HG03558 (cell line): ENCODE measurements at regions not wholly inside any gene's neighbourhood (a gene's known extent, or its start where the extent isn't known, plus 50 kb on each side); places are given as distances from the start of the nearest gene placed in this dataset.
A peak's percentile ranks its signal among the peaks of the same experiment; 100 is the strongest.

ENCODE experiments used
- ATAC-seq: cut with Tn5 transposase; IDR thresholded peaks from one replicate; pipeline ENCODE4 v1.9.1; 2021; ENCODE audit warnings: moderate number of reproducible peaks; ENCODE audit not compliant: unreplicated experiment; ENCODE audit errors: extremely low read depth

GRCh38 chr2:34030273-34030672, 431.2 kb upstream of the FAM98A start:
- ATAC-seq: no peak

DNA sequence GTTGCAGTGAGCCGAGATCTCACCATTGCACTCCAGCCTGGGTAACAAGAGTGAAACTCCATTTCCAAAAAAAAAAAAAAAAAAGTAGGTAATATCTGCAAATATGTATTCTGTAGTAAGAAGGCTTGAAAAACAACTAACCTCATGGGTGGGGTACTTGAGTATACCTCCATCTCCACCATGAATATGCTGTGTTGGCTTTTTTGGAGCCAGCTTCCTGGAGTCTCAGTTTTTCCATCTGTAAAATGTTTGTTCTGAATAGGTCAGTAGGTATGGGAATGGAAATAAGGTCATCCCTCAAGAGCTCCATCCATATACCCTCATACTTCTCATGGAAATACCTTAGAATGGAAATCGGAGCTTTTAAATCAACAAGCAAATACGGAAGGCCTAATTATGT, 430.0 kb upstream of the FAM98A start:
- no peak for ATAC-seq

GRCh38 chr2:34025196-34025595, 426.1 kb upstream of the FAM98A start:
- no peak for ATAC-seq

DNA sequence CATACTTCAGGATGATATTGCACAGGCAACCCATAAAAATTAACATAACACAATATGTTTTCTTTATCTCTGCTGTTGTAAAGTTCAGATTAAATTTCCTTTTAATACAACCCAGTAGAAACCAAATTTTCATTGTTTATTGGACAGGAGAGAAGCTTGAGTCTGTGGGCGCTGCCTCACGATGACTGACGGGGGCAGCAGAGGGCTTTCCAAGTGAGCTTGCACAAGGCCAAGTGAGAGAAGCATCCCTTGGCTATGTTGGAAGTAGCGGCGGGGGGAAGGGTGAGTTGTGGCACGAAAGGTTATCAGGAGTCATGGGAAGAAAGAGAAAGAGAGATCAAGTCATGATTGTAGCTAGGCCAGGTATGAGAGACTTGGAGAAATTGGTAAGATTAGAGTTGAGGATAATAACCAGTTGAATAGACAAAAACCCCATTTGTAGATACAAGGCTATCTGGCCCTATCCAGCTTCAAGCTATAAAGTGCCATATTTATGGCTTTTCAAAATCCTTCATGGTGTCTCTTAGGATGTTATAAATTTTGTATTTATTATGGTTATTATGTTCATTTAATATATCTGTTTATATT, 413.7 kb upstream of the FAM98A start:
- no peak for ATAC-seq

DNA sequence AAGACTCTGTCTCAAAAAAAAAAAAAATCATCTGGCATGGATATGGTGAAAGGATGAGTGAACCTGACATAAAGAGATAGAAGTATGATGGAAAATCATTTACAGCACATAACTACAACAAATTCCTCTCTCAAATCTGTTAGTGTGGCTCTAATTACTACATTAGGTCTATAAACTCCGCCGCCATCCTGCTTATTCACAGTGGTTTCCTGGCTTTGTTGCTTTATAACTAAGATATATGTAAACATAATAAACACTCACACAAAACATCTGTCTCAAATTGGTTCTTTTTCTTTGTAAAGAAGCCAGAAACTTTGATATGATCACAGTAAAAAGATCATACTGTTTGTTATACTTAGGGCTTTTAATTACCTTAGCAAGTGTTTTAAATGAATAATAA, 412.6 kb upstream of the FAM98A start:
- no peak for ATAC-seq

DNA sequence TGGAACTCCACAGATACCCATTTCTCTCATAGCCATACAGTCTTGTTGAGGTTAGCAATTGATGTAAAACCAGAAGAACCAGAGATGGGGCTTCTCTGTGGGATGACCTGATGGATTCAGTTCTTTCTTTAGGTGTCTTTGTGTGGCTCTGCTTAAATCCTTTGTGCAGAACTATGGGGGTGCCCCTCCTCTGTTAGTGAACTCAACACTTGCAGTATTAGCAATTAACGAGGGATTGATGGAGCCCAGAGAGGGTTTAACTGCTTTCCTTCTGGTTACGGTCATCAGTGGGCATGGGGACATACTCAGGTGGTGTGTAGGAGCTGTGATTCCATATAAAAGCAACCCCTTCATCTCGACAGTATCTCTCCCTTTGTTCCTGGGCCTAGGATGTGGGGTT, 406.8 kb upstream of the FAM98A start:
- ATAC-seq: no peak

- ATAC-seq: no peak
Measured at GRCh38 chr2:34004936-34005335, 405.8 kb upstream of the FAM98A start.

DNA sequence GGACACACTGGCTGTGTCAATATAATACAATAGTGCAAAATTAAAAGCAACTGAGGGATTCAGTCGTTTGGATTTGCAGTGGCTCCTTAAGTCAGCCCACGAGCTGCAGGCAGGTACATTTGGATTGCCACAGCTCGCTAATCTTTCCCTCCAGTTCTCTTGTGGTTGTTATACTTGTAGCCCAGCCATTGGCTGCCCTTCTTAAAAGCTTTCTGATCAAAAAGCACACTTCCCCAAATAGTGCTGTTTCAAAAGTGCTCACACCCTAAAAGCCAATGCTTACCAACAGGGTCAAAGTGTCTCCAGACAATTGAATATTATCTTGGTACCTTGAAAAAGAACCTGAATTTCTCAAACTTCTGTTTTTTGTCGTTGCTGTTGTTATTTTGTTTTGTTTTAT, 404.7 kb upstream of the FAM98A start:
- ATAC-seq: no peak

- ATAC-seq: no peak
Measured at GRCh38 chr2:34001557-34001956, 402.5 kb upstream of the FAM98A start.

DNA sequence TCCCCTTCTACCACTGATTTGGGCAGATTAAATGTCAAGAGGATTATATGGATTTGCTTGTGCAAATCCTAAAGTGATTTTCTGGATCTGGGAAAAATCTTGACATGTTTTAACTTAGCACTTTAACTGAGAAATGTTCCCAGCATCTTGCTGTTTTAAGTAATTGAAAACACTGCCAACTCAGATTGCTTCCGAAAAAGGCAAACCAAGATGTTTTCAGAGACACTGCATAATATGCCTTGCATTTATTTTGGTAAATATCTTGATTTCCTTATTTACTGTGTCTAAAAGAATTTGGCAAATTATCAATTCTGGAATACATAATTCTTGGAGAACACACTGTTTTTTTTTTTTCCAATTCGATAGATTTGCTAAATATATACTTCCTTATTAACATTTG, 385.0 kb upstream of the FAM98A start:
- ATAC-seq: no peak

DNA sequence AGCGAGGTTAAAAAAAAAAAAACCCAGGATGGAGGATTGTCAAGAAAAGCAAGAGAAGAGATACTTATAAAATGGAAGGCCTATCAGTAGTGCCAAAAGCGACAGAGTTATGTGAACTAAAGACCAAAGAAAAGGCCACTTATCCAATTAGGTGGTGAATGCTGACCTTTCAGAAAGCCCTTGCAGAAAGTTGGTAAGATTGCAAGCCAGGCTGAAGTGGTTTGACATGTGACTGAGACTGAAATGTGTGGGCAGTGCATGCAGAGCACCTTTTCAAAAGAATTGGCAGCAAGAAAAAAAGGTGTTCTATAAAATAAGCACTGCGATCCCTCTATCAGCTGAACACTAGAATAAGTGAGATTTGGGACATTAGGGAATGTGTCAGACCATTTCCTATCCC, 379.4 kb upstream of the FAM98A start:
- ATAC-seq: no peak

DNA sequence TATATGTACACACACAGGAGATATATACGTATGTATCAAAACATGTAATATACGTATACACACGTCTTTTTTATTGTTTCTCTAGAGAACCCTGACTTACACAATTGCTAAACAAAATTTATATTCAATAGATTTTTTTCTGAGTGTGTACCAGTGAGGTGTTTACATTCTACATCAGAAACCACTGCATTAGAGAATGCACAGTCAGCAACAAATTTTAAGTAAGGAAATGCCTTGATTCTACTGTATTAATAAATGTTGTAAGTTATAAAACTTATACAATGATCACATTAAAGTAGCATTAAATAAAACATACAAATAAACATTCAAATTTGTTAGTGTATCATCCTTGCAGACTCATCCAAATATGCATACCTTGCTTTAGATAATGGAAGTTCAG, 376.4 kb upstream of the FAM98A start:
- ATAC-seq: no peak

GRCh38 chr2:33967103-33967502, 368.0 kb upstream of the FAM98A start:
- no peak for ATAC-seq

DNA sequence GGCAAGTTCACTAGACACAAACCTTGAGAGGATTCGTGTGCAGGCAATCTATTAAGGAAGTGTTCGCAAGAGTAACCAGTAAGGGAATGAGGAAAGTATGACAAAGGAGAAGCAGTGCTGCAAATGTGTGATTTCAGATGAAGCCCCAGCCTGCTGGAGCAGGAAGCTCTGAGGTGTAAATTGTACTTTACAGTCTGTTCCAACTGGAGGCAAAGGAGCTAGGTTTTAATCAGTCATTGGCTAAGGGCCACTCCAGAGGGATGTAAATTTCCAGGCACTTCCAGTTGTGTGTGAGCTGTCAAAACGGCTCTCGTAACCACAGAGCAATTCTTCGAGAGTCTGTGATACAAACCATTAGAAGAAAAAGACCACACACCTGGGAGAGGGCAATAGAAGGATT, 359.5 kb upstream of the FAM98A start:
- no peak for ATAC-seq

GRCh38 chr2:33949371-33949770, 350.3 kb upstream of the FAM98A start:
- ATAC-seq: no peak

- ATAC-seq: no peak
Measured at GRCh38 chr2:33946193-33946592, 347.1 kb upstream of the FAM98A start.

- no peak for ATAC-seq
Measured at GRCh38 chr2:33933203-33933602, 334.1 kb upstream of the FAM98A start.

DNA sequence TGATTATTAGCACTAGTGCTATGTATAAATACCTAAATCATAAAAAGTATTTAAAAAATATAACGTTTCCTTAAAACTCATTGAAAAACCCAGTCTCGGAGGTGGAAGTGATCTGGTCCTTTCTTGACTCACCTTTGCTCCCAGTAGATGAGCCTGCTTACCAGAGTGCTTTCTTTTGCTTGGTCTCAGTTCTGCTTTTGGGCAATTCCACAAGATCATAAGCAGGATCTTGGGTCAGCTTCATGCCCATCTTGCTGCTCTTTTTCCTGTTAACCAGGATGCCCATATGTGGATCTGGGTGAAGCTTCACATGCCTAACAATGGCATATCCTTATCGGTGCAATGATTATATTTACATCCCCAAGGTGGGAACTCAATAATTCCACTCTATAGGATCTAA, 332.1 kb upstream of the FAM98A start:
- ATAC-seq: no peak

DNA sequence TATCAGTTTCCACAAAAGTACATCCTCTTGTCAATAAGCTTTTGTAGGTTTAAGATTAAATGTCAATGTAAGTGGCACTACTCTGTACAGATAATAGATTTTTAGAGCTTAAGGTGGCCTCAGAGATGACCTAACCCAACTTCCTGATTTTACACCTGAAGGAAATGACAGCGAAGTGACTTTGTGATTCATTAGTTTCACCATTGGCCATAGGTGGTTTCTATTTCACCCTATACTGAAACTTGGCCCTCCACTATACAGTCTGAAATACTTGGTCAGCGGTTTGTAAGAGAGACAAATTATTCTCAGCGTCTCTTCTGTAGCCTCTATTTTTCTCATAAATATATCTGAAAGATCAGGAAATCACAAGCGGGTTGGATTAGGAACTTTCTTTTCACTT, 330.4 kb upstream of the FAM98A start:
- ATAC-seq: peak; percentile 86

- no peak for ATAC-seq
Measured at GRCh38 chr2:33927756-33928155, 328.7 kb upstream of the FAM98A start.

DNA sequence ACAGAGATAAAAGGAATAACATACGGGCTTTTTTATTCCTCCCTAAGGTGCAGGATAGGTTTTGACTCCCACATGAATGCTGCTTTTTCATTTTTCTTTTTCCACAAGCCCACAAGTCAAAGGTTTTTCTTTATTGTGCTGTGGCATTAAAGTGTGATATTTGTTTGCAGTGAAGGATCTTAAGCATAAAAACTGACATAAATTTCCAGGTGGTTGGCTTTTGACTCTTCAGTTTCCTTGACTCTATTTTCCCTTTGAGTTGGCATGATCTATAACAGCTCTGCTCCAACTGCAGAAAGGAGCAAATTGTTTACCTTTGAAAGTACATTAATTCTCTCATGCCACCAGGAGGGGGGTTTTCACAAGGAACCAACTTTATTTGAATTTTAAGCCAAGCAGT, 326.2 kb upstream of the FAM98A start:
- ATAC-seq: no peak

DNA sequence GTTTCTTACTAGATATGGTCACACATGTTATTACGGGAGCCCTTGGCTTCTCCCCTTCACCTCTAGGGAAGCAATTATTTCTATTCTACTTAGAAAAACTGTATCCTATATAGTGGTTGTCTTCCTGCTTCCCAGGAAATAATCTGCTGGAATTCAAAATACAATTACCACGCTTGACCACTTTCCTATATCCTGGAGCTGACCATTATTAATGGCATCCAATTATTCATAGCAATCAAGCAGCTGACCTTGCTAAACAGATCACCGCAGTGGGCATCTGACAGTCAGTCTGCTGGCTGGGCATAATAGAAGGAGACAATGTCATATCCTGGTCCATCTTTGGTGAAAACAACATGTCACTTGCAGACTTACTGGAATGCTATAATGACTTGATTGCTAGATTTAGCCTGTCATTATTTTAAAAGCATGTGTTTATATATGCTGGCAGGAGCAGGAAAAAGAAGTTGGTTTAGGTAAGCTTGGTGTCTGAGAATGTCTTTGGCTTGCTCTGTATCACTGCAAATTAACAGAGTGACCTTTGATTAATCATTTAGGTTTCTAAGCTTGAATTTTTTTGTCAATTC, 325.6 kb upstream of the FAM98A start:
- no peak for ATAC-seq

GRCh38 chr2:33917252-33917651, 318.2 kb upstream of the FAM98A start:
- no peak for ATAC-seq
